KMS-11 (cell line): ENCODE measurements at regions not wholly inside any gene's neighbourhood (a gene's known extent, or its start where the extent isn't known, plus 50 kb on each side); places are given as distances from the start of the nearest gene placed in this dataset.

ENCODE experiments used
- H2AFZ ChIP-seq: fragments of 200-600 bp; sonication (generic); 2 replicates; pipeline ENCODE4 v1.6.1; 2016; ENCODE audit warnings: antibody characterized with exemption, mixed run types, low read depth
- H3K27ac ChIP-seq: fragments of 200-600 bp; sonication (generic); 2 replicates; pipeline ENCODE4 v1.6.1; 2016; ENCODE audit warnings: mild to moderate bottlenecking, mixed run types
- H3K27me3 ChIP-seq: fragments of 200-600 bp; sonication (generic); 2 replicates; pipeline ENCODE4 v1.6.1; 2017; ENCODE audit warnings: mild to moderate bottlenecking, low read depth, mixed run types, moderate library complexity; ENCODE audit not compliant: insufficient read depth
- H3K36me3 ChIP-seq: fragments of 200-600 bp; sonication (generic); 2 replicates; pipeline ENCODE4 v1.6.1; 2017; ENCODE audit warnings: mild to moderate bottlenecking, mixed run types; ENCODE audit not compliant: insufficient read depth
- H3K4me1 ChIP-seq: fragments of 200-600 bp; sonication (generic); 2 replicates; pipeline ENCODE4 v1.6.1; 2016; ENCODE audit warnings: mild to moderate bottlenecking, low read depth, mixed run types; ENCODE audit not compliant: poor library complexity, severe bottlenecking
- H3K4me2 ChIP-seq: fragments of 200-600 bp; sonication (generic); 2 replicates; pipeline ENCODE4 v1.7.0; 2016; ENCODE audit warnings: mild to moderate bottlenecking, mixed run types
- H3K4me3 ChIP-seq: fragments of 200-600 bp; sonication (generic); IDR thresholded peaks from 2 replicates; pipeline ENCODE4 v1.6.1; 2017; ENCODE audit warnings: low read depth, low read length, mixed read lengths; ENCODE audit not compliant: insufficient read depth
- H3K79me2 ChIP-seq: fragments of 200-600 bp; sonication (generic); 2 replicates; pipeline ENCODE4 v1.6.1; 2016; ENCODE audit warnings: low read depth, mixed run types; ENCODE audit not compliant: insufficient read depth
- H3K9ac ChIP-seq: fragments of 200-600 bp; sonication (generic); 2 replicates; pipeline ENCODE4 v1.6.1; 2016; ENCODE audit warnings: mild to moderate bottlenecking, mixed run types
- H4K20me1 ChIP-seq: fragments of 200-600 bp; sonication (generic); 2 replicates; pipeline ENCODE4 v1.6.1; 2016; ENCODE audit warnings: mild to moderate bottlenecking, mixed run types; ENCODE audit not compliant: insufficient read depth
- TF ChIP-seq, protein P1 (sequence below): fragments of 200-600 bp; sonication (generic); conservative IDR thresholded peaks from 2 replicates; pipeline ENCODE4 v1.6.1; 2017; ENCODE audit warnings: low read depth, mild to moderate bottlenecking, antibody characterized with exemption, low read length, moderate library complexity, mixed read lengths

GRCh38 chr13:100860866-100861265 lies 186.3 kb upstream of the TMTC4 start:
- no peak overlapping the region for H3K27ac ChIP-seq
- H3K9ac ChIP-seq, result no peak overlapping the region
- TF ChIP-seq, protein P1, sequence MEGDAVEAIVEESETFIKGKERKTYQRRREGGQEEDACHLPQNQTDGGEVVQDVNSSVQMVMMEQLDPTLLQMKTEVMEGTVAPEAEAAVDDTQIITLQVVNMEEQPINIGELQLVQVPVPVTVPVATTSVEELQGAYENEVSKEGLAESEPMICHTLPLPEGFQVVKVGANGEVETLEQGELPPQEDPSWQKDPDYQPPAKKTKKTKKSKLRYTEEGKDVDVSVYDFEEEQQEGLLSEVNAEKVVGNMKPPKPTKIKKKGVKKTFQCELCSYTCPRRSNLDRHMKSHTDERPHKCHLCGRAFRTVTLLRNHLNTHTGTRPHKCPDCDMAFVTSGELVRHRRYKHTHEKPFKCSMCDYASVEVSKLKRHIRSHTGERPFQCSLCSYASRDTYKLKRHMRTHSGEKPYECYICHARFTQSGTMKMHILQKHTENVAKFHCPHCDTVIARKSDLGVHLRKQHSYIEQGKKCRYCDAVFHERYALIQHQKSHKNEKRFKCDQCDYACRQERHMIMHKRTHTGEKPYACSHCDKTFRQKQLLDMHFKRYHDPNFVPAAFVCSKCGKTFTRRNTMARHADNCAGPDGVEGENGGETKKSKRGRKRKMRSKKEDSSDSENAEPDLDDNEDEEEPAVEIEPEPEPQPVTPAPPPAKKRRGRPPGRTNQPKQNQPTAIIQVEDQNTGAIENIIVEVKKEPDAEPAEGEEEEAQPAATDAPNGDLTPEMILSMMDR, result no peak
- H3K79me2 ChIP-seq, result no peaks in the 10 kb centered on the region
- H3K27me3 ChIP-seq, result no peaks in the 10 kb centered on the region
- H2AFZ ChIP-seq, result no peak overlapping the region
- no peaks in the 10 kb centered on the region for H3K36me3 ChIP-seq
- H3K4me2 ChIP-seq, result no peak overlapping the region
- no peak overlapping the region for H3K4me3 ChIP-seq
- no peaks in the 10 kb centered on the region for H4K20me1 ChIP-seq
- no peaks in the 10 kb centered on the region for H3K4me1 ChIP-seq

- Histone ChIP-seq H2AFZ (no peak overlapping the region), H3K79me2 (no peaks in the 10 kb centered on the region), H3K27ac (no peak overlapping the region), H3K4me2 (no peak overlapping the region), H3K36me3 (no peaks in the 10 kb centered on the region), H3K4me1 (no peaks in the 10 kb centered on the region), H3K27me3 (no peaks in the 10 kb centered on the region), H3K9ac (no peak overlapping the region), H4K20me1 (no peaks in the 10 kb centered on the region), H3K4me3 (no peak overlapping the region)
- TF ChIP-seq, protein P1, result no peak
Measured at GRCh38 chr13:100859861-100860260, 185.3 kb upstream of the TMTC4 start.

GRCh38 chr13:100855151-100855550 lies 180.6 kb upstream of the TMTC4 start:
- TF ChIP-seq, protein P1, result no peak
- Histone ChIP-seq H3K4me3 (no peak overlapping the region), H3K79me2 (no peaks in the 10 kb centered on the region), H3K36me3 (no peaks in the 10 kb centered on the region), H2AFZ (no peak overlapping the region), H3K4me2 (no peak overlapping the region), H3K27ac (no peak overlapping the region), H3K27me3 (no peaks in the 10 kb centered on the region), H3K4me1 (no peaks in the 10 kb centered on the region), H3K9ac (no peak overlapping the region), H4K20me1 (no peaks in the 10 kb centered on the region)

DNA sequence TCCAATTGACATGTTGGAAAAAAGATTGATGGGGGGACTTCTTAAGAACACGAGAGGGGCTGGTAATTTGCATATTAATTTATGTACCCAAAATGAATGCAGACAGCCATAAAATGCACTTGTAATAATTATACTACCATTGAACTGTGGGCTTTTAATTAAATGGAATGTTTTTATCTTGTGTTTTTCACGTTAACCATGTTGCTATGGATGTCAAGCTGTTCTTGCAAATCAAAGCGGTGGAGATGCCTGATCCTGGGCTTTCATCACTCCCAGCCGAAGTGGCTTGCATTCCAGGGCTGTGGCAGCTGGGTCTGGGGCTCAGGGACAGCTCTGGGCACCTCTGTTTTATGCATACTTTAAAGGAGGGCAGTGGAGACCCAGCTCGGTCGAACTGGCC lies 179.4 kb upstream of the TMTC4 start:
- Histone ChIP-seq H3K27ac (no peak overlapping the region), H3K79me2 (no peaks in the 10 kb centered on the region), H3K4me1 (no peaks in the 10 kb centered on the region), H4K20me1 (no peaks in the 10 kb centered on the region), H3K4me3 (no peak overlapping the region), H2AFZ (no peak overlapping the region), H3K9ac (no peak overlapping the region), H3K36me3 (no peaks in the 10 kb centered on the region), H3K27me3 (no peaks in the 10 kb centered on the region), H3K4me2 (no peak overlapping the region)
- TF ChIP-seq, protein P1, result no peak

DNA sequence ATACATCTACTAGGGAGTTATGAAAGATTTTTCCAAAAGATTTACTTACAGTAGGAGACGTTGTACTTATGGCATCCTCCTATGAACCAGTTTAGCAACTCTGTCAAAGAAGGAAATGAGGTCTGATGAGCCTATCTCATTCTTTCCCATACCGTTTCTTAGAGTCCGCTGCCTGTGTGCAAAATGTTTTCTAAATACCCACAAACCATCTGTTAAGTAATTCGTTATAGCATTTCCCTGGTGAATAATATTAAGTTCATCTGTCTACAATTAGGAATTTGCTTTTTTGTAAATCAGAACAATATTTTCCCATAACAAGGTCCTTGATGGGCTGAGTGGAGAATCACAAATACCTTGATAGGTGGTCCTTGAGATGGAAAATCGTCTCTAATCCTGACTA lies 178.8 kb upstream of the TMTC4 start:
- no peak overlapping the region for H3K27ac ChIP-seq
- TF ChIP-seq, protein P1, result no peak
- H4K20me1 ChIP-seq, result no peaks in the 10 kb centered on the region
- H3K79me2 ChIP-seq, result no peaks in the 10 kb centered on the region
- no peak overlapping the region for H2AFZ ChIP-seq
- H3K27me3 ChIP-seq, result no peaks in the 10 kb centered on the region
- no peaks in the 10 kb centered on the region for H3K36me3 ChIP-seq
- H3K4me3 ChIP-seq, result no peak overlapping the region
- H3K4me1 ChIP-seq, result no peaks in the 10 kb centered on the region
- no peak overlapping the region for H3K4me2 ChIP-seq
- no peak overlapping the region for H3K9ac ChIP-seq
